ENCODE measurements at regions not wholly inside any gene's neighbourhood (a gene's known extent, or its start where the extent isn't known, plus 50 kb on each side); places are given as distances from the start of the nearest gene placed in this dataset.

DNA sequence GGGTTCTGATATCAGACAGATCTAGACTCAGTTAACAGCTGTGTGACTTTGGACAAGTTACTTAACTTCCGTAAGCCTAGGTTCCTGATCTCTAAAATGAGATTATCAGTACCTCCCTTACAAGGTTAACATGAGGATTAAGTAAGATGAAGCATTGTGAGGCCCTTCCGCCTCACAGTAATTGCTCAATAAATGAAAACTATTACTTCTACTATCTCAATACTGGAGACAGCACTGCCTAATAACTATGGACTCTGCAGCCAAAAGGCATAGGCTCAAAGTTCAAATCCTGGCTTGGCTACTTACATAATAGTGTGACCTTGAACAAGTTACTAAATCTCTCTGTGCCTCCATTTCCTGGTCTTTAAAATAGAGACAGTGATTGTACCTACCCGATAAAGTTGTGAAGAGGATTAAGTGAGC lies 82.0 kb upstream of the ATP11B start:
- Histone ChIP-seq H3K4me1 (ENCODE audit: control insufficient read depth in 2 of 2, insufficient read depth in 2 of 2, low read length in 2 of 2) (peaks cover 8 to 11% of the 10 kb centered on the region in 2 donors), H3K4me3 (ENCODE audit: low read length in 2 of 2) (no peak overlapping the region), H3K27ac (ENCODE audit: low read depth in 2 of 2, low read length in 2 of 2) (no peak overlapping the region), H3K9me3 (ENCODE audit: control insufficient read depth in 2 of 2, low read length in 2 of 2) (no peaks in the 10 kb centered on the region), H3K9ac (ENCODE audit: low read depth in 1 of 2, low read length in 2 of 2) (no peak overlapping the region), H3K36me3 (ENCODE audit: control insufficient read depth in 2 of 2, insufficient read depth in 2 of 2, low read length in 2 of 2) (no peaks in the 10 kb centered on the region), H3K27me3 (ENCODE audit: control insufficient read depth in 2 of 2, insufficient read depth in 2 of 2, low read length in 2 of 2) (no peaks in the 10 kb centered on the region)

DNA sequence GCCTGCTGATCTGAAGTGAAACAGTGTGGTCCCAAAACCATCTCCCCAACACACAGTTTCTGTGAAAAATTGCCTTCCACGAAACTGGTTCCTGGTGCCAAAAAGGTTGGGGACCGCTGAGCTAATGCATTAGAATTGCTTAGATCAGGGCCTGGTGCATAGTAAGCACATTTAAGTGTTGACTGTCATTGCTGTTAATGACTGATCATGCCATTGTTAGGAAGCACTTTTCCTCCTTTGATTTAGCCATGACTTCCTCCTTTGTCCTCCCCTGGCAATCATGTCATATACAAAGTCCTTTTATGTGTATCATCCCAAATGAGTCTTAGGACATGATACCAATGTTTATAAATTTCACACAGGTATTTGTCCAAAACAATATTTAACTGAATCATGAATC lies 81.5 kb upstream of the ATP11B start:
- H3K36me3 ChIP-seq (ENCODE audit: control insufficient read depth in 2 of 2, insufficient read depth in 2 of 2, low read length in 2 of 2), result no peaks in the 10 kb centered on the region
- no peak overlapping the region for H3K27ac ChIP-seq (ENCODE audit: low read depth in 2 of 2, low read length in 2 of 2)
- no peak overlapping the region for H3K9ac ChIP-seq (ENCODE audit: low read depth in 1 of 2, low read length in 2 of 2)
- peaks cover 14 to 16% of the 10 kb centered on the region in 2 donors for H3K4me1 ChIP-seq (ENCODE audit: control insufficient read depth in 2 of 2, insufficient read depth in 2 of 2, low read length in 2 of 2)
- no peaks in the 10 kb centered on the region for H3K27me3 ChIP-seq (ENCODE audit: control insufficient read depth in 2 of 2, insufficient read depth in 2 of 2, low read length in 2 of 2)
- H3K9me3 ChIP-seq (ENCODE audit: control insufficient read depth in 2 of 2, low read length in 2 of 2), result no peaks in the 10 kb centered on the region
- H3K4me3 ChIP-seq (ENCODE audit: low read length in 2 of 2), result no peak overlapping the region

GRCh38 chr3:182713111-182713510 lies 80.2 kb upstream of the ATP11B start:
- H3K27ac ChIP-seq (ENCODE audit: low read depth in 2 of 2, low read length in 2 of 2), result no peak overlapping the region
- H3K36me3 ChIP-seq (ENCODE audit: control insufficient read depth in 2 of 2, insufficient read depth in 2 of 2, low read length in 2 of 2), result no peaks in the 10 kb centered on the region
- H3K9ac ChIP-seq (ENCODE audit: low read depth in 1 of 2, low read length in 2 of 2), result no peak overlapping the region
- no peaks in the 10 kb centered on the region for H3K27me3 ChIP-seq (ENCODE audit: control insufficient read depth in 2 of 2, insufficient read depth in 2 of 2, low read length in 2 of 2)
- no peaks in the 10 kb centered on the region for H3K9me3 ChIP-seq (ENCODE audit: control insufficient read depth in 2 of 2, low read length in 2 of 2)
- H3K4me3 ChIP-seq (ENCODE audit: low read length in 2 of 2), result no peak overlapping the region
- H3K4me1 ChIP-seq (ENCODE audit: control insufficient read depth in 2 of 2, insufficient read depth in 2 of 2, low read length in 2 of 2), result peaks cover 14 to 16% of the 10 kb centered on the region in 2 donors

DNA sequence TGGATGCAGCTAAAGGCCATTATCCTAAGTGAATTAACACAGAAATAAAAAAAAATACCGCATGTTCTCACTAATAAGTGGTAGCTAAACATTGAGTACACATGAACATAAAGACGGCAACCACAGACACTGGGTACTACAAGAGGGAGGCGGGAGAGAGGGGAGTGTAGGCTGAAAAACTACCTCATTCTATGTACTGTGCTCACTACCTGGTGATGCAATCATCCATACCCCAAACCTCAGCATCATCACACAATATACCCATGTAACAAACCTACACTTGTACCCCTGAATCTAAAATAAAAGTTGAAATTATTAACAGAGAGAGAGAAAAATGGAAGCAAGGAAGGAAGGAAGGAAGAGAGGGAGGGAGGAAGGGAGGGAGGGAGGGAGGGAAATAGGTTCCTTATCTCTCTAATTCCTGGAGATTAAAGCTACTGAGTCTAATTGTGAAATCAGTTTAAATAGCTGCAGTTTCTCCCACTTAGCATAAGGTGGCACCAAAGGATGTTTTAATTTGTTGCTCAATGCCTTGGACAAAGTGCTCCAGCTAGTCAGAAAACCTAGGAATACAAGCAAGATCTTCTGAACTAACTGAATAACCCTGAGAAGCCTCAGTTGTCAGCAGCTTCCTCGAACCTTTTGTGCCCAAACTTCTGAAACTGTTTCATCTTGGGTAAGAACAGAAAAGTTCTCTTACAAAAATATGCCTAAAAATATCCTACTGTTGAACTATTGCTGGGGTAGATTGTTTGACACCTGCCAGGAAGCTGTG lies 79.4 kb upstream of the ATP11B start:
- Histone ChIP-seq H3K9me3 (ENCODE audit: control insufficient read depth in 2 of 2, low read length in 2 of 2) (no peaks in the 10 kb centered on the region), H3K27me3 (ENCODE audit: control insufficient read depth in 2 of 2, insufficient read depth in 2 of 2, low read length in 2 of 2) (no peaks in the 10 kb centered on the region), H3K9ac (ENCODE audit: low read depth in 1 of 2, low read length in 2 of 2) (peak overlapping the region in 1 of 2 donors; percentile 13), H3K27ac (ENCODE audit: low read depth in 2 of 2, low read length in 2 of 2) (no peak overlapping the region), H3K4me1 (ENCODE audit: control insufficient read depth in 2 of 2, insufficient read depth in 2 of 2, low read length in 2 of 2) (peaks cover 14 to 16% of the 10 kb centered on the region in 2 donors), H3K36me3 (ENCODE audit: control insufficient read depth in 2 of 2, insufficient read depth in 2 of 2, low read length in 2 of 2) (no peaks in the 10 kb centered on the region), H3K4me3 (ENCODE audit: low read length in 2 of 2) (no peak overlapping the region)

DNA sequence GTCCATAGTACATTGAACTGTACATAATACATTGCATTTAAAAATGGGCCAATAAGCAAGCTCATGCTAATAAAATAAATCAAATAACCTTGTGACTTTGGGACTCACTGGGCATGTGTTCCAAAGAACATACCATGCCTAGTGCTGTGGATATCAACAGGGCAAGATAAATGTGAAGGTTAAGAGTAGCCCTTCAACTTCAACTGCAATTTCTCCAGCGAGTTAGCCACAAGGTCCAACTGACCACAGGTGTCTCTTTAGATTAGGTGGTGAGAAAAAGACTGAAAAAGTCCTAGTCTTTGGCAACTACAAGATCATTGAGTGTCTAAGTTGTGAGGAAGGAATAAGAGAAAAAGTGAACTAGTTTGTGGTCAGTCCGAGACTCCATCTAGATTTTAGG lies 78.3 kb upstream of the ATP11B start:
- Histone ChIP-seq H3K36me3 (ENCODE audit: control insufficient read depth in 2 of 2, insufficient read depth in 2 of 2, low read length in 2 of 2) (no peaks in the 10 kb centered on the region), H3K9me3 (ENCODE audit: control insufficient read depth in 2 of 2, low read length in 2 of 2) (no peaks in the 10 kb centered on the region), H3K9ac (ENCODE audit: low read depth in 1 of 2, low read length in 2 of 2) (no peak overlapping the region), H3K27ac (ENCODE audit: low read depth in 2 of 2, low read length in 2 of 2) (no peak overlapping the region), H3K4me3 (ENCODE audit: low read length in 2 of 2) (no peak overlapping the region), H3K4me1 (ENCODE audit: control insufficient read depth in 2 of 2, insufficient read depth in 2 of 2, low read length in 2 of 2) (peaks cover 16 to 17% of the 10 kb centered on the region in 2 donors), H3K27me3 (ENCODE audit: control insufficient read depth in 2 of 2, insufficient read depth in 2 of 2, low read length in 2 of 2) (no peaks in the 10 kb centered on the region)

DNA sequence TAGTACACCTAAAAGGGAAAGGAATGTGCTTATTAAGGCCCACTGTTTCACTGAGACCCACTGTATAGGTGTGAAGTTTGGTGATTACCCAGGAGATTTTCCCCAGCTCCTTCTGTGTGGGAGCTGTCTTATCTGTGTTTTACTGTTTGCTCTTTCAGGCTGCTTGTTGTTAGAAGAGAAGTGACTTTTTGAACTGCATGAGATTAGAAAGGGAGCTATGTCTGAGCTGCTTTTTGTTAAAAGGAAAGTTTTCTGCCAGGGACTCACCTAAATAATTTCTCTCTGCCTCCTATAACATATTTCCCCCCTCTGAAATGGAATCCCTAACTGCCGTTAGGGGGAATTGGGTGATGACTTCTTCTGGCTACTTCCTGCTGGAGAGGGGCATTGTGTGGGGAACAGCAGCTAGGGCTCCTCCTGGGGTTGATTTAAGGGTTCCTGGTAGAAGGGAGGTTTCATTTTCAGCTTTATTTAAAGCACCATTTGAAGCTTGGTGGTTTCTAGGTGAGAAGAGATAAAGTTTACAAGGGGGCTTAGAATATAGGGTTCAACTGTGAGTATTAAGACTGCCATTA lies 77.1 kb upstream of the ATP11B start:
- H3K4me1 ChIP-seq (ENCODE audit: control insufficient read depth in 2 of 2, insufficient read depth in 2 of 2, low read length in 2 of 2), result peaks cover 16 to 17% of the 10 kb centered on the region in 2 donors
- H3K9ac ChIP-seq (ENCODE audit: low read depth in 1 of 2, low read length in 2 of 2), result peak overlapping the region in 1 of 2 donors; percentile 37

DNA sequence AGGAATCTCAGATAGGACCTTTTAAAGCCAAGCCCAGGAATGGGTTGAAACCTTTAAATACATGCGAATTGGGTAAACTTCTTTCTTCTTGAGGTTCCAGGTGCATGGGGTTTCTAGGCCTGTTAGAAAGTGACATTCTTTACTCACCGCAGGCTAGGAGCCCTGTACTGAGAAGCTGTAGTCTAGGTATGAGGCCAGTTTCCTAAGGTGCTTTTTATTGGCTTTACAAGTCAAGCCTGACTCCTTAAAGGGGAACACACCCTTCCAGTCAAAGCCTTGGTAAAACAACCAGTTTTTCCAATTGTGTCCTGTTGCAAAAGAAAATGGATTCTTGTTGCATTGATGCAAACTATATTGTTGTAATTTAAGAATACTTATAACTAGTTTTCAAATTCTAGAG lies 76.1 kb upstream of the ATP11B start:
- Histone ChIP-seq H3K27me3 (ENCODE audit: control insufficient read depth in 2 of 2, insufficient read depth in 2 of 2, low read length in 2 of 2) (no peaks in the 10 kb centered on the region), H3K4me1 (ENCODE audit: control insufficient read depth in 2 of 2, insufficient read depth in 2 of 2, low read length in 2 of 2) (peaks cover 12 to 14% of the 10 kb centered on the region in 2 donors), H3K4me3 (ENCODE audit: low read length in 2 of 2) (no peak overlapping the region), H3K9ac (ENCODE audit: low read depth in 1 of 2, low read length in 2 of 2) (no peak overlapping the region), H3K27ac (ENCODE audit: low read depth in 2 of 2, low read length in 2 of 2) (peak overlapping the region in 1 of 2 donors; percentile 60), H3K9me3 (ENCODE audit: control insufficient read depth in 2 of 2, low read length in 2 of 2) (no peaks in the 10 kb centered on the region), H3K36me3 (ENCODE audit: control insufficient read depth in 2 of 2, insufficient read depth in 2 of 2, low read length in 2 of 2) (no peaks in the 10 kb centered on the region)

More for the DNA sequence above, 77.1 kb upstream of the ATP11B start:
- H3K36me3 ChIP-seq (ENCODE audit: control insufficient read depth in 2 of 2, insufficient read depth in 2 of 2, low read length in 2 of 2), result no peaks in the 10 kb centered on the region
- no peaks in the 10 kb centered on the region for H3K9me3 ChIP-seq (ENCODE audit: control insufficient read depth in 2 of 2, low read length in 2 of 2)
- H3K27ac ChIP-seq (ENCODE audit: low read depth in 2 of 2, low read length in 2 of 2), result peak overlapping the region in 1 of 2 donors; percentile 24
- H3K4me3 ChIP-seq (ENCODE audit: low read length in 2 of 2), result no peak overlapping the region
- H3K27me3 ChIP-seq (ENCODE audit: control insufficient read depth in 2 of 2, insufficient read depth in 2 of 2, low read length in 2 of 2), result no peaks in the 10 kb centered on the region

GRCh38 chr3:182722907-182723306 lies 70.4 kb upstream of the ATP11B start:
- Histone ChIP-seq H3K4me1 (ENCODE audit: control insufficient read depth in 2 of 2, insufficient read depth in 2 of 2, low read length in 2 of 2) (peaks cover 2 to 8% of the 10 kb centered on the region in 2 donors), H3K27ac (ENCODE audit: low read depth in 2 of 2, low read length in 2 of 2) (no peak overlapping the region), H3K9ac (ENCODE audit: low read depth in 1 of 2, low read length in 2 of 2) (no peak overlapping the region), H3K27me3 (ENCODE audit: control insufficient read depth in 2 of 2, insufficient read depth in 2 of 2, low read length in 2 of 2) (no peaks in the 10 kb centered on the region), H3K4me3 (ENCODE audit: low read length in 2 of 2) (no peak overlapping the region), H3K36me3 (ENCODE audit: control insufficient read depth in 2 of 2, insufficient read depth in 2 of 2, low read length in 2 of 2) (no peaks in the 10 kb centered on the region), H3K9me3 (ENCODE audit: control insufficient read depth in 2 of 2, low read length in 2 of 2) (no peaks in the 10 kb centered on the region)

DNA sequence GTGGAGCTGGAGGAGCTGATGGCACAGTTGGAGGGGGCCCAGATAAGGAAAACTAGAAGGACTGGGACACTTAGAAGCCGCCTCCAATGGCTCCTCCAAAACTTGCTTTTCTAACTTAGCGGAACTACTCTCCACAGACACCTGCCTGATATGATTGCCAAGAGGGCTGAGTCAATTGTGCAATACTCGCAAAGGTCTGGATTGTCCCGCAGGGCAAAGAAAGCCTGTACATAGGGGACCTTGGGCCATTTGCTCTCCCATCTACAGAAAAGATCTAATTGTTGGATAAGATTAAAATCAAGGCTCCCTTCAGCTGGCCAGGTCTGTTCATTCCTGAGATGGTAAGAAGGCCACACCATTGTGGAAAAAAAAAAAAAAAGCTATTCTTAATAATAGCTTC lies 69.7 kb upstream of the ATP11B start:
- H3K4me1 ChIP-seq (ENCODE audit: control insufficient read depth in 2 of 2, insufficient read depth in 2 of 2, low read length in 2 of 2), result peaks cover 2 to 8% of the 10 kb centered on the region in 2 donors
- no peak overlapping the region for H3K27ac ChIP-seq (ENCODE audit: low read depth in 2 of 2, low read length in 2 of 2)
- no peak overlapping the region for H3K4me3 ChIP-seq (ENCODE audit: low read length in 2 of 2)

DNA sequence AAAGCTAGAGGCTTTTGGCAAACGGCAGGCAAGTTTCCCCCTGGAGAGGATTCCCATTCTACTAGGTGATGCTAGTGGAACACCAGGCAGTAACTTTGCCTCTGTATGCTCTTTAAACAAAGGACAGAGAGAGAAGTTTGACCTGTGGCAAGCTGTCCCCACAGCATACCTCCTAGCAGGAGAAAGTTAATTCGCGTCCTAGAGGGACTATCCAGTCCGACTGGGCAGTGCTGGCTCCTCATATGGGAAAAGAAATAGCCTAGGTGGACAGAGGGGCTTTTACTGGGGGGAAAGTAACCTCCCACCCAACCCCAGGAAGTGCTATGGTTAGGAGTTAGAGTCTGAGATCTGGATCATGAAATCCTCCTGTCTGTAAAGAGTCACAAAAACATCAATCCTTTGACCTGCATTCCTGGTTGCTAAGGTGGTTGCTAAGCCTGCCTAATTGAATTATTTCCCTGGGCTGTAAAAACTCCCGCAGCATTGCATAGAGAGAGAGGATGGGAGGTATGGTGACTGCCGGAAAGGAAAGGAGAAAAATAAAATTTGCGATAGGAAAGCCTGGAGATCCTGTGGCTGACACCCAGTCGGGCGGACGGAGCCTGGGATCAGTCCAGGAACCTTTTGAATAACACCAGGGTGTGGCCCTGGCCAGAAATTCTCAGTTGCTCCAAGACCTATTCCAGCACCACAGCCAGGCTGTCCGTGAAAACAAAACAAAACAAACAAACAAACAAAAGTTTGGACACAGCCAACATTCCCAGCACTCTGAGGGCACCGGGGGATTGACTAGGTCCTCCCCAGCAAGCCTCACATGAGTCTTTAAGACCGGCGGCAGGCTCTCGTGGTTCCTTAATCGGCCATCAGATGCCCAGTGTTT lies 67.7 kb upstream of the ATP11B start:
- no peak overlapping the region for H3K9ac ChIP-seq (ENCODE audit: low read depth in 1 of 2, low read length in 2 of 2)
- H3K4me3 ChIP-seq (ENCODE audit: low read length in 2 of 2), result no peak overlapping the region
- H3K27me3 ChIP-seq (ENCODE audit: control insufficient read depth in 2 of 2, insufficient read depth in 2 of 2, low read length in 2 of 2), result no peaks in the 10 kb centered on the region
- H3K4me1 ChIP-seq (ENCODE audit: control insufficient read depth in 2 of 2, insufficient read depth in 2 of 2, low read length in 2 of 2), result peaks cover 0 to 11% of the 10 kb centered on the region in 2 donors
- no peaks in the 10 kb centered on the region for H3K9me3 ChIP-seq (ENCODE audit: control insufficient read depth in 2 of 2, low read length in 2 of 2)
- no peaks in the 10 kb centered on the region for H3K36me3 ChIP-seq (ENCODE audit: control insufficient read depth in 2 of 2, insufficient read depth in 2 of 2, low read length in 2 of 2)
- H3K27ac ChIP-seq (ENCODE audit: low read depth in 2 of 2, low read length in 2 of 2), result no peak overlapping the region

More for the DNA sequence above, 69.7 kb upstream of the ATP11B start:
- Histone ChIP-seq H3K36me3 (ENCODE audit: control insufficient read depth in 2 of 2, insufficient read depth in 2 of 2, low read length in 2 of 2) (no peaks in the 10 kb centered on the region), H3K9ac (ENCODE audit: low read depth in 1 of 2, low read length in 2 of 2) (no peak overlapping the region), H3K9me3 (ENCODE audit: control insufficient read depth in 2 of 2, low read length in 2 of 2) (no peaks in the 10 kb centered on the region), H3K27me3 (ENCODE audit: control insufficient read depth in 2 of 2, insufficient read depth in 2 of 2, low read length in 2 of 2) (no peaks in the 10 kb centered on the region)
